ENCODE measurements at regions not wholly inside any gene's neighbourhood (a gene's known extent, or its start where the extent isn't known, plus 50 kb on each side); places are given as distances from the start of the nearest gene placed in this dataset.

DNA sequence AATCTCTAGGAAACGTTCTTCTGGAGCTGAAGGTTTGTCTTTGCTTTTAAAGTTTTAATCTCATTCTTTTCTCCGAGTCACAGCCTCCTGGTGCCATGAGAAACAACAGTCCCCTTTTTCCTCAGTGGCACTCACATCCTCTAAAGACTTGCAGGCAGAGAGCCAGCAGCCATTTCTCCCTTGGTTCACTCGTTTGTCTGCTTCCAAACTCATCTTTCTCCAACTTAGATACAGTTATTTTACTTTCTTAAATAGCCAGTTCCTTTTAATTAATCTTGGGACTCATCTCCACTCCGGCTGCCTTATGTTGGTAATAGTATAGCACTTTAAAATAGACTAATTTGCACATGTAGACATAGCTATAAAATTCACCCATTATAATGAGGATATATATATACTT, 555.2 kb downstream of the FGF9 start:
- TF ChIP-seq, protein P1, sequence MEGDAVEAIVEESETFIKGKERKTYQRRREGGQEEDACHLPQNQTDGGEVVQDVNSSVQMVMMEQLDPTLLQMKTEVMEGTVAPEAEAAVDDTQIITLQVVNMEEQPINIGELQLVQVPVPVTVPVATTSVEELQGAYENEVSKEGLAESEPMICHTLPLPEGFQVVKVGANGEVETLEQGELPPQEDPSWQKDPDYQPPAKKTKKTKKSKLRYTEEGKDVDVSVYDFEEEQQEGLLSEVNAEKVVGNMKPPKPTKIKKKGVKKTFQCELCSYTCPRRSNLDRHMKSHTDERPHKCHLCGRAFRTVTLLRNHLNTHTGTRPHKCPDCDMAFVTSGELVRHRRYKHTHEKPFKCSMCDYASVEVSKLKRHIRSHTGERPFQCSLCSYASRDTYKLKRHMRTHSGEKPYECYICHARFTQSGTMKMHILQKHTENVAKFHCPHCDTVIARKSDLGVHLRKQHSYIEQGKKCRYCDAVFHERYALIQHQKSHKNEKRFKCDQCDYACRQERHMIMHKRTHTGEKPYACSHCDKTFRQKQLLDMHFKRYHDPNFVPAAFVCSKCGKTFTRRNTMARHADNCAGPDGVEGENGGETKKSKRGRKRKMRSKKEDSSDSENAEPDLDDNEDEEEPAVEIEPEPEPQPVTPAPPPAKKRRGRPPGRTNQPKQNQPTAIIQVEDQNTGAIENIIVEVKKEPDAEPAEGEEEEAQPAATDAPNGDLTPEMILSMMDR (IDR thresholded peaks at IDR 0.05; ENCODE audit: extremely low read depth in 1 of 2, insufficient read depth in 1 of 2, low read depth in 1 of 2, low read length in 2 of 2) = no peak
- TF ChIP-seq POLR2A (IDR thresholded peaks at IDR 0.05; ENCODE audit: low read depth, low read length) (no peak), POLR2AphosphoS5 (IDR thresholded peaks at IDR 0.05; ENCODE audit: insufficient read depth, low read depth, low read length) (no peak), EZH2 (IDR thresholded peaks at IDR 0.05; ENCODE audit: borderline replicate concordance, low read depth, low read length, severe bottlenecking) (no peak), FOS (IDR thresholded peaks at IDR 0.05; ENCODE audit: borderline replicate concordance, insufficient read depth, low read length) (no peak), MYC (IDR thresholded peaks at IDR 0.05; ENCODE audit: low read depth, low read length) (no peak)

Measured in endothelial cell of umbilical vein (primary cell).